ENCODE measurements at regions not wholly inside any gene's neighbourhood (a gene's known extent, or its start where the extent isn't known, plus 50 kb on each side); places are given as distances from the start of the nearest gene placed in this dataset.

GRCh38 chr1:214126697-214127146 lies 138.9 kb downstream of the PROX1 start:
- TF ChIP-seq NR3C1 (CRISPR knock-in tag; conservative IDR thresholded peaks at IDR 0.05; ENCODE audit: low read depth) (no peak), ZNF219 (CRISPR knock-in tag; IDR thresholded peaks at IDR 0.05; ENCODE audit: borderline replicate concordance) (no peak), MAX (CRISPR knock-in tag; IDR thresholded peaks at IDR 0.05) (no peak), ZNF263 (CRISPR knock-in tag; IDR thresholded peaks at IDR 0.05; ENCODE audit: low read depth) (no peak), CBFB (CRISPR knock-in tag; IDR thresholded peaks at IDR 0.05; ENCODE audit: low read depth) (no peak), TP53 (CRISPR knock-in tag; IDR thresholded peaks at IDR 0.05) (no peak), ELF4 (CRISPR knock-in tag; IDR thresholded peaks at IDR 0.05; ENCODE audit: low read depth) (no peak), E2F5 (CRISPR knock-in tag; IDR thresholded peaks at IDR 0.05) (no peak), SMAD4 (CRISPR knock-in tag; IDR thresholded peaks at IDR 0.05) (no peak)
- TF ChIP-seq, protein P1, sequence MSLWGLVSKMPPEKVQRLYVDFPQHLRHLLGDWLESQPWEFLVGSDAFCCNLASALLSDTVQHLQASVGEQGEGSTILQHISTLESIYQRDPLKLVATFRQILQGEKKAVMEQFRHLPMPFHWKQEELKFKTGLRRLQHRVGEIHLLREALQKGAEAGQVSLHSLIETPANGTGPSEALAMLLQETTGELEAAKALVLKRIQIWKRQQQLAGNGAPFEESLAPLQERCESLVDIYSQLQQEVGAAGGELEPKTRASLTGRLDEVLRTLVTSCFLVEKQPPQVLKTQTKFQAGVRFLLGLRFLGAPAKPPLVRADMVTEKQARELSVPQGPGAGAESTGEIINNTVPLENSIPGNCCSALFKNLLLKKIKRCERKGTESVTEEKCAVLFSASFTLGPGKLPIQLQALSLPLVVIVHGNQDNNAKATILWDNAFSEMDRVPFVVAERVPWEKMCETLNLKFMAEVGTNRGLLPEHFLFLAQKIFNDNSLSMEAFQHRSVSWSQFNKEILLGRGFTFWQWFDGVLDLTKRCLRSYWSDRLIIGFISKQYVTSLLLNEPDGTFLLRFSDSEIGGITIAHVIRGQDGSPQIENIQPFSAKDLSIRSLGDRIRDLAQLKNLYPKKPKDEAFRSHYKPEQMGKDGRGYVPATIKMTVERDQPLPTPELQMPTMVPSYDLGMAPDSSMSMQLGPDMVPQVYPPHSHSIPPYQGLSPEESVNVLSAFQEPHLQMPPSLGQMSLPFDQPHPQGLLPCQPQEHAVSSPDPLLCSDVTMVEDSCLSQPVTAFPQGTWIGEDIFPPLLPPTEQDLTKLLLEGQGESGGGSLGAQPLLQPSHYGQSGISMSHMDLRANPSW (CRISPR knock-in tag; conservative IDR thresholded peaks at IDR 0.05; ENCODE audit: low read depth), result no peak
- TF ChIP-seq, protein P2, sequence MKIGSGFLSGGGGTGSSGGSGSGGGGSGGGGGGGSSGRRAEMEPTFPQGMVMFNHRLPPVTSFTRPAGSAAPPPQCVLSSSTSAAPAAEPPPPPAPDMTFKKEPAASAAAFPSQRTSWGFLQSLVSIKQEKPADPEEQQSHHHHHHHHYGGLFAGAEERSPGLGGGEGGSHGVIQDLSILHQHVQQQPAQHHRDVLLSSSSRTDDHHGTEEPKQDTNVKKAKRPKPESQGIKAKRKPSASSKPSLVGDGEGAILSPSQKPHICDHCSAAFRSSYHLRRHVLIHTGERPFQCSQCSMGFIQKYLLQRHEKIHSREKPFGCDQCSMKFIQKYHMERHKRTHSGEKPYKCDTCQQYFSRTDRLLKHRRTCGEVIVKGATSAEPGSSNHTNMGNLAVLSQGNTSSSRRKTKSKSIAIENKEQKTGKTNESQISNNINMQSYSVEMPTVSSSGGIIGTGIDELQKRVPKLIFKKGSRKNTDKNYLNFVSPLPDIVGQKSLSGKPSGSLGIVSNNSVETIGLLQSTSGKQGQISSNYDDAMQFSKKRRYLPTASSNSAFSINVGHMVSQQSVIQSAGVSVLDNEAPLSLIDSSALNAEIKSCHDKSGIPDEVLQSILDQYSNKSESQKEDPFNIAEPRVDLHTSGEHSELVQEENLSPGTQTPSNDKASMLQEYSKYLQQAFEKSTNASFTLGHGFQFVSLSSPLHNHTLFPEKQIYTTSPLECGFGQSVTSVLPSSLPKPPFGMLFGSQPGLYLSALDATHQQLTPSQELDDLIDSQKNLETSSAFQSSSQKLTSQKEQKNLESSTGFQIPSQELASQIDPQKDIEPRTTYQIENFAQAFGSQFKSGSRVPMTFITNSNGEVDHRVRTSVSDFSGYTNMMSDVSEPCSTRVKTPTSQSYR (CRISPR knock-in tag; IDR thresholded peaks at IDR 0.05), result no peak
- TF ChIP-seq, protein P3, sequence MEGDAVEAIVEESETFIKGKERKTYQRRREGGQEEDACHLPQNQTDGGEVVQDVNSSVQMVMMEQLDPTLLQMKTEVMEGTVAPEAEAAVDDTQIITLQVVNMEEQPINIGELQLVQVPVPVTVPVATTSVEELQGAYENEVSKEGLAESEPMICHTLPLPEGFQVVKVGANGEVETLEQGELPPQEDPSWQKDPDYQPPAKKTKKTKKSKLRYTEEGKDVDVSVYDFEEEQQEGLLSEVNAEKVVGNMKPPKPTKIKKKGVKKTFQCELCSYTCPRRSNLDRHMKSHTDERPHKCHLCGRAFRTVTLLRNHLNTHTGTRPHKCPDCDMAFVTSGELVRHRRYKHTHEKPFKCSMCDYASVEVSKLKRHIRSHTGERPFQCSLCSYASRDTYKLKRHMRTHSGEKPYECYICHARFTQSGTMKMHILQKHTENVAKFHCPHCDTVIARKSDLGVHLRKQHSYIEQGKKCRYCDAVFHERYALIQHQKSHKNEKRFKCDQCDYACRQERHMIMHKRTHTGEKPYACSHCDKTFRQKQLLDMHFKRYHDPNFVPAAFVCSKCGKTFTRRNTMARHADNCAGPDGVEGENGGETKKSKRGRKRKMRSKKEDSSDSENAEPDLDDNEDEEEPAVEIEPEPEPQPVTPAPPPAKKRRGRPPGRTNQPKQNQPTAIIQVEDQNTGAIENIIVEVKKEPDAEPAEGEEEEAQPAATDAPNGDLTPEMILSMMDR (IDR thresholded peaks at IDR 0.05), result no peak
- TF ChIP-seq, protein P4, sequence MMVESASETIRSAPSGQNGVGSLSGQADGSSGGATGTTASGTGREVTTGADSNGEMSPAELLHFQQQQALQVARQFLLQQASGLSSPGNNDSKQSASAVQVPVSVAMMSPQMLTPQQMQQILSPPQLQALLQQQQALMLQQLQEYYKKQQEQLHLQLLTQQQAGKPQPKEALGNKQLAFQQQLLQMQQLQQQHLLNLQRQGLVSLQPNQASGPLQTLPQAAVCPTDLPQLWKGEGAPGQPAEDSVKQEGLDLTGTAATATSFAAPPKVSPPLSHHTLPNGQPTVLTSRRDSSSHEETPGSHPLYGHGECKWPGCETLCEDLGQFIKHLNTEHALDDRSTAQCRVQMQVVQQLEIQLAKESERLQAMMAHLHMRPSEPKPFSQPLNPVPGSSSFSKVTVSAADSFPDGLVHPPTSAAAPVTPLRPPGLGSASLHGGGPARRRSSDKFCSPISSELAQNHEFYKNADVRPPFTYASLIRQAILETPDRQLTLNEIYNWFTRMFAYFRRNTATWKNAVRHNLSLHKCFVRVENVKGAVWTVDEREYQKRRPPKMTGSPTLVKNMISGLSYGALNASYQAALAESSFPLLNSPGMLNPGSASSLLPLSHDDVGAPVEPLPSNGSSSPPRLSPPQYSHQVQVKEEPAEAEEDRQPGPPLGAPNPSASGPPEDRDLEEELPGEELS (CRISPR knock-in tag; IDR thresholded peaks at IDR 0.05), result no peak
- TF ChIP-seq, protein P5, sequence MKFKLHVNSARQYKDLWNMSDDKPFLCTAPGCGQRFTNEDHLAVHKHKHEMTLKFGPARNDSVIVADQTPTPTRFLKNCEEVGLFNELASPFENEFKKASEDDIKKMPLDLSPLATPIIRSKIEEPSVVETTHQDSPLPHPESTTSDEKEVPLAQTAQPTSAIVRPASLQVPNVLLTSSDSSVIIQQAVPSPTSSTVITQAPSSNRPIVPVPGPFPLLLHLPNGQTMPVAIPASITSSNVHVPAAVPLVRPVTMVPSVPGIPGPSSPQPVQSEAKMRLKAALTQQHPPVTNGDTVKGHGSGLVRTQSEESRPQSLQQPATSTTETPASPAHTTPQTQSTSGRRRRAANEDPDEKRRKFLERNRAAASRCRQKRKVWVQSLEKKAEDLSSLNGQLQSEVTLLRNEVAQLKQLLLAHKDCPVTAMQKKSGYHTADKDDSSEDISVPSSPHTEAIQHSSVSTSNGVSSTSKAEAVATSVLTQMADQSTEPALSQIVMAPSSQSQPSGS (CRISPR knock-in tag; IDR thresholded peaks at IDR 0.05; ENCODE audit: borderline replicate concordance, low read depth), result no peak

All from WTC11 (cell line).